DMS153 treated with DMSO at 0.1 percent for 48 hours (cell line): ENCODE measurements at regions not wholly inside any gene's neighbourhood (a gene's known extent, or its start where the extent isn't known, plus 50 kb on each side); places are given as distances from the start of the nearest gene placed in this dataset.

Experiments used
- DNase-seq: peaks from one replicate; lab custom pipeline; 2025; ENCODE audit not compliant: unreplicated experiment; lab: John Stamatoyannopoulos, UW

DNA sequence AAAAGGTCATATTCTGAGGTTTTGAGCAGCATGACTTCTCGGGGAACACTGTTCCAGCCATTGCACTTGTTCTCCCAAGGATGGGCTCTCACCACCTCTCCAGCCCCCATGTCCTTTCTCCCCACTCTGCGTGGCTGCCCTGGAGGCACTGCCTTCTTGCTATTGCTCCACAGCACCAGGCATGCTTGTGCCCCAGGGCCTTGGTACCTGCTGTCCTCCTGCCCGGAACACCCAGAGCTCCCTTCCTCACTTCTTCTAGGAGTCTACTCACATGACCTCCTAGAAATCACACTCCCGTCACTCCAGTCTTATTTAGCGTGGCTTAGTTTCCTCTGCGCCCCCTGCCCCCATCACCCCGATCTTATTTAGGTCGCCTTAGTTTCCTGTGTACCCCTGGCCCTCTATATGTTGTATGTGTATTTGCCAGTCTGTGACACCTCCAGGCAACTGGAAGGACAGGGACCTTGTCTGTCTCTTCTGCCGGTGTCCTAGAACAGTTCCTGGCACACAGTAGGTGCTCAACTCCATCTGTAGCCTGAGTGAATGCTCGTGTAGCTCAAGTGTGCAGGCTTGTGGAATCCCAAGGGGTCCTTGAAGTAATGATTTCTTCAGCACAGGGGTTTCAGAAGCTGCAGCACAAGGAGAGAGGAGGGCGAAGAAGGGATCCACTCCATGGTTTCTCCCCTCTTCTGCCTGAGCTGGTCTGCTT, 208.6 kb upstream of the CIBAR2 start:
- DNase-seq = no peak

DNA sequence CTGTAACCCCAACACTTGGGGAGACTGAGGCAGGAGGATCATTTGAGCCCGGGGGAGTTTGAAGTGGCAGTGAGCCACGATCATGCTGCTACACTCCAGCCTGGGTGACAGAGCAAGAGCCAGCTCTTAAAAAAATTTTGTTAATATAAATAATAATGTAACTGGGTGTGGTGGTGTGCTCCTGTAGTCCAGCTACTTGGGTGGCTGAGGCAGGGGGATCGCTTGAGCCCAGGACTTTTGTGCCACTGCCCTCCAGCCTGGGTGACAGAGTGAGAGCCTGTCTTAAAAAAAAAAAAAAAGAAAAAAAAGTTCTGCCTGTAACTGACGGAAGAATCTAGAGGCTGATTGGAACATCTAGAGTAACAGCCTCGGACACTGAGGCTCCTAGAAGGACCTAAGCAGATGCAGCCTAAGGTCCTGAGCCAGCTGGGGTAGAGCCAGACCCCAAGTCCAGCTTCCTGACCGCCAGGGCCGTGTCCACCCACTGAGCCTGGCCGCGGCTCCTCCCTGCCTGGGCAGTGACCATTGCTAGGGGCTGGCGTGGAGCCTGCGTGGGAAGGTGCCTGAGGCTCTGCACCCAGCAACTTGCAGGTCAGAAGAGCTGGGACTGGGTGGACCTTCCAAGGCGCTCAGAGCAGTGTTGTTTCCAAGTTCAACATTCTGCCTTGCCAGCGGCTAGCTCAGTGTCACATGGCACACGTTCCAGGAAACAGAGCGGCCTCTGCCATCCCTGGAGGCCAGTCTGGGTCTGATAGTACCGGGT, 209.4 kb upstream of the CIBAR2 start:
- DNase-seq = no peak

- no peak for DNase-seq
Observed at GRCh38 chr16:85323230-85323960, 211.1 kb upstream of the CIBAR2 start.

- DNase-seq = no peak
Observed at GRCh38 chr16:85323961-85324253, 211.6 kb upstream of the CIBAR2 start.

DNA sequence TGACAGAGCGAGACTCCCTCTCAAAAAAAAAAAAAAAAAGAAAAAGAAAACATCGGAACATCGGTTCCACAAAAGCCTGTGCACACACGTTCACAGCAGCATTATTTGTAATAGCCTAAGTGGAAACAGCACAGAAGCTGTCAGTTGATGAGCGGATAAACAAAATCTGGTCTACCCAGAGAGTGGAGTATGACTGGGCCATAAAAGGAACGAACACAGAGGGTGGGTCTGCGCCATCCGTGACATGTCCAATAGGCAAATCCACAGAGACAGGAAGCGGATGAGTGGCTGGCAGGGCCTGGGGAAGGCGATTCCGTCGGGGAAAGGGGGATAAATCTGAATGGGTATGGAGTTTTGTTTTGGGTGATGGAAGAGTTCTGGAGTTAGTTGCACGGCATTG, 212.2 kb upstream of the CIBAR2 start:
- no peak for DNase-seq

- DNase-seq = no peak
Observed at GRCh38 chr16:85326113-85326793, 214.0 kb upstream of the CIBAR2 start.

GRCh38 chr16:85326794-85327181, 214.5 kb upstream of the CIBAR2 start:
- no peak for DNase-seq

GRCh38 chr16:85327731-85328675, 215.7 kb upstream of the CIBAR2 start:
- peak; percentile 90 for DNase-seq

DNA sequence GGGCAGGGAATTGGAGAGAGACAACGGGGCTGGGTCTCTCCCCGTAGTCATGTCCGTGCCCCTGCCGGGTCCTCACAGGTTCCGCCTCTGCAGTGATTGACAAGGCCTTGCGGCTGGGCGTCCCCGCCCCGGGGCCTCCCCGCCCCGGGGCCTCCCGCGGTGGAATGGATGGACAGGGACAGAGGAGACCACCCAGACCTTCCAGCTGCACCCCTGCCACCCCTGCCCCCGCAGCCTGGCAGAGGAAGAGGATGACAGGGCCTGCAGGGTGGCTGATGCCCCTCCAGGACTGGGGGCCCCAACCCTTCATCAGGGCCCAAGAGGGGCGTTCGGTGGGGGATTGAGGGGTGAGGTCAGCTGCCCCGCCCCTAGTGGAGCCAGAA, 216.4 kb upstream of the CIBAR2 start:
- DNase-seq = peak; percentile 90

DNA sequence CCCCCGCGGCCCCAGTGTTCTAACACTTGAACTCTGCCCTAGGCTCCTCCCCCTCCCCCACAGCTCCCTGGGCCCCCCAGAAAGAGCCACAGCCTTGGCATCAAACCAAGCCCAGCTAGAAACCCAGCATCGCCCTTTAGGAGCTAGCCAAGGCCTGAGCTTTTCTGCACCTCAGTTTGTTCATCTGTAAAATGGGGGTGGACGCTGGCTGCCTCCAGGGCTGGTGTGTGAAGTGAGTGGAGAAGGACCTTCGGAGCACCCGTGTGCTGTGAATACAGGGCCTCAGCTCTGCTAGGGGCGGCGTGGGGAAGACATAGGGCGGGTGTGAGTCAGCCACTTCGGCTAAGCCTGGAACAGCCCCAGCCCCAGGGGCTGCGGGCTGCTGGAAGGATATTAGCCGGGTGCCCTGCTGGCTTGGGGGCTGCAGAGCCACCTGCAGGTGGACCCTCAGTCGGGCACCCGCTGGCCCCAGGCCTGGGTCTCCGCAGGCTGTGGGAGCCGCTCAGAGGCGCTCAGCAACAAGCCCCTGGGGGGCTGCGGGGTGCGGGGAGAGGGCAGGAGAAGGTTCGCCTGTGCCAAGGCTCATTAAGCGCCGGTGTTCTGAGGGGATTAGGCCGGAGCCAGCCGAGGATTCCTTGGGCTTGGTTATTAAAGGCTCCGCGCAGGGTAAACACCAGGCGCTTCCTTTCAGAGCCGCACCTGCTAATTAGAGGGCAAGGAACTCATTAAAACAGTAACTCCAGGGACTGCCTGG, 217.0 kb upstream of the CIBAR2 start:
- DNase-seq = peak; percentile 58

DNA sequence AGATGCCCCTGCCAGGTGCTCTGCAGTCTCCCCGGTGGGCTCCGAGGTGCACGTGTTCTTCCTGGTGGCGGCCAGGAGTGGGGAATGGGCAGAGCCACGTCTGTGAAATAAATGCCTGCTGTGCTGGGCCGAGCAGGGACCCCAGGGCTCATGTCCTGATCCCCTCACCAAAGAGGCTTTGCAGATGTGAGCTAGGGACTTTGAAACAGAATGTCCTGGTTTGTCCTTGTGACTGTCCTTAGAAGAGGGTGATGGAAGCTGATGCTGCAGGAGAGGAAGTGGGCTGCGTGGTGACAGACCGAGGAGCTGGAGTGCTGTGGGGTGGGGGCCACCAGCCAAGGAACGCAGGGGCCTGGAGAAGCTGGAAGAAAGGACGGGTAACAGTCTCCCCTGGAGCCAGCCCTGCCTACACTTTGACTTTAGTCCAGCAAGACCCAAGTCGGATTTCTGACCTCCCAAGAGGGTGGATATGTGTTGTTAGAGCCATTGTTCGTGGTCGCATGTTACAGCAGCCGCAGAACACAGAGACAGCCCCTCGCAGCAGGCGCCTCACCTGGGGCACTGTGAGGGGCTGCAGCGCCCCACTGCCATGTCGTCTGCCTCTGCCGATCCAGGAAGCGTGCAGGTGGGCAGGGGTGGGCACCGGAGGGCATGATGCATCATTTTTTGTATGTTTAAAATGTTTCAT, 217.9 kb upstream of the CIBAR2 start:
- no peak for DNase-seq

DNA sequence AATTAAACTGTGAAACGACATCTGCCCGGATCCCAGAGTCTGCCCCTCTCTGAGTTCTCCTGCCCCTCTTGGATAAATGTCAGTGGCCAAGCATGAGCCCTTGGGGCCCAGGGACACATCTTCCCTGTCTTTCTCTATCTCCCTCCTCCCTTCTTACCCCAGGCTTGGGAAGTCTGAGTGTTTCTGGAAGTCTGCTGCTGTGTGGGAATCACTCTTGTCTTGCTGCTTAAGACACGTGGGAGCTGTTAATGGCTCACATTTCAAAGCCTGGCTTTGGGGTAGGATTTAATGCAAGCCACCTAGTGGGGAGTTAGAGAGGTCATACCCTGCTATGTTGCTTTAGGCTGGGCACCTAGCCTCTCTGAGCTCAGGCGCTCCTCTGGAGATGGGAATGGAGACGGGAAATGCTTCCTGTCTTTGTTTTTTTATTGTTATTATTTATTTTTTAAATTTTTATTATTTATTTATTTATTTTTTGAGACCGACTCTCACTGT, 218.5 kb upstream of the CIBAR2 start:
- peak; percentile 76 for DNase-seq

DNA sequence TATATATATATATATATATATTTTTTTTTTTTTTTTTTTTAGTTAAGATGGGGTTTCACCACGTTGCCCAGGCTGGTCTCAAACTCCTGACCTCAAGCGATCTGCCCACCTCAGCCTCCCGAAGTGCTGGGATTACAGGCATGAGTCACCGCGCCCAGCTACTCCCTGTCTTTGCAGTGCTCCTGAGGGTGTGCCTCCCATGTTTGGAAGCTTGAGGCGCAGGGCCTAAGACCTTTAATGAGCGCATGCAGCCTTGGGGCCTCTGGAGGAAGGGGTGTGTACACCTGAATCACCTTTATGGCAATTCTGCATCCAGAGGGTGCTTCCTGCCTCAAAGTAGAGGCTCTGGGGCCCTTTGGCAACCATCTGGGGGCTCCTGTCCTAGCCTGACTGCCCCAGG, 219.4 kb upstream of the CIBAR2 start:
- no peak for DNase-seq

- no peak for DNase-seq
Observed at GRCh38 chr16:85332175-85332574, 219.9 kb upstream of the CIBAR2 start.

GRCh38 chr16:85333337-85333736, 221.1 kb upstream of the CIBAR2 start:
- DNase-seq = no peak

GRCh38 chr16:85333744-85334640, 221.7 kb upstream of the CIBAR2 start:
- DNase-seq = no peak

DNA sequence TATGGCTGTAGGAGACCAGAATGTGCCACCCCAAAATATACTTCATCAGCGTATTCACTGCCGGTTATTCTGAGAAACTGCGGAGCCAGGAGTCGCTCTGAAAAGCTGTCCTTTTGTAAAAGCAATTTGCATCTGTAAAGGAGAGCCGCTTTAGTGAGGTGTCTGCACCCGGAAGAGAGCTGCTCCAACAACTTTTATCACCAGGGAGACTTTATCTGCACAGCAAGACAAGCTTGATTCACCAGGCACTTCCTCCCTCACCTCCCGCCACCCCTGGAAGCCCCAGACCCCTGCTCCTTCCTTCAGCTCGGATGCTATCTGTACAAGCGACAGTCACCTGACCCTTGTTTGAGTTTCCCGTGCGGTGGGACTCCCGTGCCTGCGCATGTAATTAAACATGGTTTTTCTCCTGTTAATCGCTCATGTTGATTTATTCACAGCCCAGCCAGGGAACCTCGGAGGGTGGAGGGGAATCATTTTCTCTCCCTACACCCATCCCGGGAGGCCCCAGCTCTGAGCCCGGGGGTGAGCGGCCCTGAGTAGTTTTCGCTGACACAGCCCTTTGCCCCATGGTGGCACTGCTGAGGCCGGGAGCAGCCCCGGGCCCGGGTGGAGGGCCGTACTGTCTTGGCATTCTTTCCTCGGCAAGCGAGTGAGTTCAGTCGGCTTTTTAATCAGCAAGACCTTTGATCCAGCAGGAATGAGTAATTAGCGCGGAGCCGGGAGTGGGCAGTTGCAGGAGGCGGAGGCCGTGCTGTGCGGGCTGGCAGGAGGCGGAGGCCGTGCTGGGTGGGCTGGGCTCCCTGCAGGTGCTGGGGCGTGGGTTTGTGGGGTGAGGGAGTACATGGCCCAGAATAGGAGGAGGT, 222.7 kb upstream of the CIBAR2 start:
- DNase-seq = peak; percentile 48
